Stimulated activated naive CD8-positive, alpha-beta T cell treated with anti-CD3 and anti-CD28 coated beads, Interleukin-15, amount 100 ng/mL, for 72 hours (primary cell): ENCODE measurements at regions not wholly inside any gene's neighbourhood (a gene's known extent, or its start where the extent isn't known, plus 50 kb on each side); places are given as distances from the start of the nearest gene placed in this dataset.
A peak's percentile ranks its signal among the peaks of the same experiment; 100 is the strongest.

Experiments used
- ATAC-seq: fragments of 150-1000 bp; cut with Tn5 transposase; 2 replicates; pipeline ENCODE4 v1.10.0; 2021; ENCODE audit warnings: mild to moderate bottlenecking, moderate library complexity
- DNase-seq, 2 donors: peaks; one replicate each; pipeline ENCODE4 v3.0.0; 2021 to 2022
- H3K27ac Mint-ChIP-seq, 2 donors: one replicate each; pipeline ENCODE4 v1.8.0; 2022; ENCODE audit warnings: mild to moderate bottlenecking in 2 of 2, mixed read lengths in 2 of 2, moderate library complexity in 2 of 2
- H3K27me3 Mint-ChIP-seq: one replicate; pipeline ENCODE4 v1.8.0; 2022; ENCODE audit warnings: mixed read lengths
- H3K4me1 Mint-ChIP-seq: one replicate; pipeline ENCODE4 v1.8.0; 2022; ENCODE audit warnings: mild to moderate bottlenecking, mixed read lengths
- H3K4me3 Mint-ChIP-seq, 2 donors: one replicate each; pipeline ENCODE4 v1.8.0; 2022; ENCODE audit warnings: mild to moderate bottlenecking in 2 of 2, mixed read lengths in 2 of 2, moderate library complexity in 1 of 2
- H3K9me3 Mint-ChIP-seq, 2 donors: one replicate each; pipeline ENCODE4 v1.8.0; 2022; ENCODE audit warnings: mixed read lengths in 2 of 2

GRCh38 chr5:40405230-40405629 lies 274.5 kb upstream of the PTGER4 start:
- H3K4me1 Mint-ChIP-seq, result peaks cover 86% of the 10 kb centered on the region
- DNase-seq (no peak), ATAC-seq (no peak)
- H3K27me3 Mint-ChIP-seq, result no peaks in the 10 kb centered on the region
- H3K27ac Mint-ChIP-seq, result peak overlapping the region; percentile 97 to 99
- peak overlapping the region; percentile 27 to 78 for H3K4me3 Mint-ChIP-seq
- peaks cover 3 to 19% of the 10 kb centered on the region in 2 donors for H3K9me3 Mint-ChIP-seq

GRCh38 chr5:40404613-40405012 lies 275.1 kb upstream of the PTGER4 start:
- peak; percentile 74 for ATAC-seq

DNA sequence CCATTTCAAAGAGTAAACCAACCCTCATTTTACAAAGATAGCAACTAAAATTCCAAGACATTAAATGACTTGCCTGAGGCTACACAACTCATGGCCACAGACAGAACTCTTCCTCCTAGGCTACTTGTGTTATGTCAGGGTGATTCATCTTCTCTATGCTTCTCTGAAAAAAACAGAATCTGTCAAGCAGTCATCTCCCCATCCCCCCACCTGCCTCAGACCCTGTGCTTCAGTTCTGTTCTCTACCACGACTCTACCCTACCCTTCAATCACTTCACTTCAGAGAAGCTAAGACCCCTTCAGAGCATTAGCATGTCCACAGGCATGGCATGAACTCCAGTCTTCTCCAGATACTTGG lies 277.7 kb upstream of the PTGER4 start:
- ATAC-seq, result peak; percentile 48
- Mint-ChIP-seq H3K27me3 (no peaks in the 10 kb centered on the region), H3K27ac (peak overlapping the region; percentile 0 to 43), H3K9me3 (peaks cover 0 to 17% of the 10 kb centered on the region in 2 donors), H3K4me1 (peaks cover 80% of the 10 kb centered on the region), H3K4me3 (peak overlapping the region; percentile 25 to 38)
- DNase-seq, result peak in 1 of 2 donors; percentile 33

More at GRCh38 chr5:40404613-40405012, 275.1 kb upstream of the PTGER4 start:
- H3K4me1 Mint-ChIP-seq, result peaks cover 87% of the 10 kb centered on the region
- H3K27ac Mint-ChIP-seq, result peak overlapping the region; percentile 97 to 99
- H3K4me3 Mint-ChIP-seq, result peak overlapping the region; percentile 54 to 78
- peaks cover 3 to 19% of the 10 kb centered on the region in 2 donors for H3K9me3 Mint-ChIP-seq
- DNase-seq, result no peak
- H3K27me3 Mint-ChIP-seq, result no peaks in the 10 kb centered on the region

- Mint-ChIP-seq H3K9me3 (peaks cover 0 to 17% of the 10 kb centered on the region in 2 donors), H3K4me1 (peaks cover 75% of the 10 kb centered on the region), H3K27ac (peak overlapping the region; percentile 1 to 35), H3K27me3 (no peaks in the 10 kb centered on the region), H3K4me3 (peak overlapping the region; percentile 25 to 38)
- DNase-seq (no peak), ATAC-seq (no peak)
Observed at GRCh38 chr5:40401284-40402006, 278.3 kb upstream of the PTGER4 start.

- Mint-ChIP-seq H3K9me3 (peaks cover 0 to 17% of the 10 kb centered on the region in 2 donors), H3K27me3 (no peaks in the 10 kb centered on the region), H3K27ac (no peak overlapping the region), H3K4me1 (peaks cover 63% of the 10 kb centered on the region), H3K4me3 (no peak overlapping the region)
- DNase-seq (no peak), ATAC-seq (no peak)
Observed at GRCh38 chr5:40400245-40400644, 279.5 kb upstream of the PTGER4 start.

DNA sequence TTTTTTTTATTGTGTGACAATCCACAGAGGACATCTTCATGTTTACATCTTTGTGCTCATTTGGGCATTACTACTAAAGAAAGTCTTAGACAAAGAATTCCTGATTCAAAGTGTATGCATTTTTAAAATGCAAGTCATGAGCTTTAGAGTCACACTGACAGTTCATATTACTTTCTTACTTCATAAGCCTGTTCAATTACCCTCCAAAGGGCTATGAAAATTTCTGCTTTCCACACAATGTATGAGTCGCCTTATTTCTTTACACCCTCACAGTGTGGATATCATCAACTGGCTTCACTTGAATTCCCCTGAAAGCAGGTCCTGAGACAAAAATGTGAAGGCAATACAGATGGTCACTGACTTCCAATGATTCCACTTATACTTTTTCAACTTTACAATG lies 280.4 kb upstream of the PTGER4 start:
- Mint-ChIP-seq H3K9me3 (peaks cover 0 to 16% of the 10 kb centered on the region in 2 donors), H3K4me3 (no peak overlapping the region), H3K27ac (no peak overlapping the region), H3K27me3 (no peaks in the 10 kb centered on the region), H3K4me1 (peaks cover 54% of the 10 kb centered on the region)
- ATAC-seq, result no peak
- DNase-seq, result no peak

DNA sequence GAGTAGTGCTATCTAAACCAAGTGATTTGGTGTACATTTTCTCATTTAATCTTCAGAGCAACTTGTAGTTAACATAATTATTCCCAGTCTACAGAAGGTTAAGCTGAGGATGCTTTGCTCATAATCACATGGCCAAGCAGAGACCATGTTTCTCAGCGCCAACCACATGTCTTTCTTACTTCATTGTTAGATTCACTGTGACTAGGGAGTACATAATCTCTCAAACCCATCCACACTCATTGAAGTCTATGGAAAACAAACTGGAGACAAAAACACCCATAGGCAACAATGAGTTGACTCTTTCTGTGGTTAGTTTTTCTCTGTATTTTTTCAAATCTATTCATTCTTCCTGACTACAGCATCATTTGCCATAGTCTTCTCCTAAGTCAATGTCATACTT lies 281.7 kb upstream of the PTGER4 start:
- H3K4me3 Mint-ChIP-seq, result no peak overlapping the region
- no peaks in the 10 kb centered on the region for H3K27me3 Mint-ChIP-seq
- ATAC-seq (no peak), DNase-seq (no peak)
- peaks cover 0 to 5% of the 10 kb centered on the region in 2 donors for H3K9me3 Mint-ChIP-seq
- H3K27ac Mint-ChIP-seq, result no peak overlapping the region
- peaks cover 40% of the 10 kb centered on the region for H3K4me1 Mint-ChIP-seq

- no peaks in the 10 kb centered on the region for H3K27me3 Mint-ChIP-seq
- H3K9me3 Mint-ChIP-seq, result peaks cover 0 to 5% of the 10 kb centered on the region in 2 donors
- ATAC-seq (no peak), DNase-seq (no peak)
- H3K27ac Mint-ChIP-seq, result no peak overlapping the region
- no peak overlapping the region for H3K4me3 Mint-ChIP-seq
- H3K4me1 Mint-ChIP-seq, result peaks cover 34% of the 10 kb centered on the region
Observed at GRCh38 chr5:40397091-40397490, 282.6 kb upstream of the PTGER4 start.

- ATAC-seq (peak; percentile 45), DNase-seq (no peak)
- no peak overlapping the region for H3K27ac Mint-ChIP-seq
- H3K4me1 Mint-ChIP-seq, result peaks cover 26% of the 10 kb centered on the region
- no peak overlapping the region for H3K4me3 Mint-ChIP-seq
- H3K9me3 Mint-ChIP-seq, result peaks cover 0 to 5% of the 10 kb centered on the region in 2 donors
- H3K27me3 Mint-ChIP-seq, result no peaks in the 10 kb centered on the region
Observed at GRCh38 chr5:40396317-40396716, 283.4 kb upstream of the PTGER4 start.

DNA sequence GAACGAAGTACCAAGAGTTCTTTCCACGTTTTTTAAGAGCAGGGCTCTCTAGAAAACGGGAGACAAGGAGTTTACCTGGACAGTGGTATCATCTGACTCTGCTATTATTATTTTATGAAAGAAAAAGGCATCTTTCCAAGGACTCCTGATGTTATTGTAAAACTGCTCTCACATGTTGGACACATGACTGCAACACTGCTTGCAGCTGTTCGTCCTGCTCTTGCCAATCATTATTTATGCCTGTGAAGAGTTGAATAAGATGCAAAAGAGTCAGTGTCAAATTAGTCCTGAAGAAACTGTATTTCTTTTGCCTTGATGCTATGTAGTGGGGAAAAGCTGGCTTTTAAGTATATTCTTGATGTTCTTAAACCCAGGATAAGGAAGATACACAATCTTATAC lies 284.5 kb upstream of the PTGER4 start:
- peaks cover 25% of the 10 kb centered on the region for H3K4me1 Mint-ChIP-seq
- peaks cover 0 to 5% of the 10 kb centered on the region in 2 donors for H3K9me3 Mint-ChIP-seq
- H3K4me3 Mint-ChIP-seq, result no peak overlapping the region
- no peak overlapping the region for H3K27ac Mint-ChIP-seq
- no peaks in the 10 kb centered on the region for H3K27me3 Mint-ChIP-seq
- ATAC-seq (no peak), DNase-seq (no peak)

DNA sequence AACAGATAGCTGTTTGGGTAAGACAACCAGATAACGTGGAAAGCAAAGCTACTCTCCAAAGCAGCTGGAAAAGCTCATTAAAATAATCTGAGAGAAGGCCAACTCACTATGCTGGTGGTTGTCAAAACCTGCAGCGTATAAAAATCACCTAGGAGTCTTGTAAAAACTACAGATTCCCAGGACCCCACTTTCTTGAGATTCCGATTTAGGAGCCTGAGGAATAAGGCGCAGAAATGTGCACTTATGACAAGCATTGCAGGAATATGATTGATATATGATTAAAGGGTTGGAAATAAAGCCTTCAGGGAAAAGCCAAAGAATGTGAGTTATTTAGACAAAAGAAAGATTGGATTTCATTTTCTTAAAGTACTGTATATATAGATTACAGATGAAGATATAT lies 285.0 kb upstream of the PTGER4 start:
- Mint-ChIP-seq H3K4me3 (no peak overlapping the region), H3K9me3 (peaks cover 0 to 5% of the 10 kb centered on the region in 2 donors), H3K27me3 (no peaks in the 10 kb centered on the region), H3K27ac (no peak overlapping the region), H3K4me1 (peaks cover 26% of the 10 kb centered on the region)
- DNase-seq, result no peak
- no peak for ATAC-seq

GRCh38 chr5:40391642-40392041 lies 288.1 kb upstream of the PTGER4 start:
- Mint-ChIP-seq H3K27me3 (no peaks in the 10 kb centered on the region), H3K27ac (no peak overlapping the region), H3K4me3 (no peak overlapping the region), H3K9me3 (no peaks in the 10 kb centered on the region), H3K4me1 (peaks cover 37% of the 10 kb centered on the region)
- ATAC-seq, result peak; percentile 56
- DNase-seq, result no peak

DNA sequence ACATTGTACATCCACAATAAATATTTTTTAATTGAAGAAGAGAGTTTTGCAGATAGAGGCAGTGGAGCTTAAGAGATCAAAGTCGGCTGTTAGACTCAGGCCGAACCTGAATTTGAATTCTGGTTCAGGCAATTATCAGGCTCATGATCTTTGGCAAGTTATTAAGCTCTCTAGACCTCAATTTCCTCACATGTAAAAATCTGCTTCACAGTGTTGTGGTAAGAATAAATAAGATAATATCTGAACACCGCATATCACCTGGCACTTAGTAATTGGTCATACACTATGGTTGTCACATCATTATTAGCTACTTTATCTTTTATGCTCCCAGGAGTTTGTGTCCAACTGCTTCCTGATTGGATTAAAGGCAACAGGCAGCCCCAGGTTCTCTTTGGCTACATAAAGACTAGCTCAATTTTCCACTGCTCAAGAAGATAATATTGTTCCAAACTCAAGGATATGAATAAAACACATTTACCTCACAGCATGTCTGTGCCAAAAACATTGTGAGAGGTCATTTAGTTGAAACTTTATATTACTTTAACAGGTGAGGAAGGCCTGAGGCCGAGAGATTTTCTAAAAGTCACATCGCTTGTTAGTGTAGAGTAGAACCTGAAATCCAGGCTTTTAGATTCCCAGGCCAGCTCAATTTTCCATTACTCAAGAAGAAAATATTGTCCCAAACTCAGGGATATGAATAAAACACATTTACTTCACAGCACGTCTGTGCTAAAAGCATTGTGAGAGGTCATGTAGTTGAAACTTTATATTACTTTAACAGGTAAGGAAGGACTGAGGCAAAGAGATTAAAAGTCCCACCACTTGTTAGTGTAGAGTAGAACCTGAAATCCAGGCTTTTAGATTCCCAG lies 289.2 kb upstream of the PTGER4 start:
- no peak for DNase-seq
- Mint-ChIP-seq H3K4me3 (no peak overlapping the region), H3K27me3 (no peaks in the 10 kb centered on the region), H3K27ac (no peak overlapping the region), H3K9me3 (no peaks in the 10 kb centered on the region), H3K4me1 (peaks cover 48% of the 10 kb centered on the region)
- ATAC-seq, result no peak

GRCh38 chr5:40389591-40389990 lies 290.1 kb upstream of the PTGER4 start:
- H3K27ac Mint-ChIP-seq, result no peak overlapping the region
- ATAC-seq (no peak), DNase-seq (no peak)
- H3K27me3 Mint-ChIP-seq, result no peaks in the 10 kb centered on the region
- H3K9me3 Mint-ChIP-seq, result no peaks in the 10 kb centered on the region
- H3K4me3 Mint-ChIP-seq, result no peak overlapping the region
- peaks cover 57% of the 10 kb centered on the region for H3K4me1 Mint-ChIP-seq

GRCh38 chr5:40386289-40386688 lies 293.4 kb upstream of the PTGER4 start:
- no peaks in the 10 kb centered on the region for H3K27me3 Mint-ChIP-seq
- ATAC-seq (peak; percentile 76), DNase-seq (peak in 1 of 2 donors; percentile 65)
- H3K4me3 Mint-ChIP-seq, result peak overlapping the region; percentile 33
- peak overlapping the region in 1 of 2 donors; percentile 23 for H3K27ac Mint-ChIP-seq
- peaks cover 89% of the 10 kb centered on the region for H3K4me1 Mint-ChIP-seq
- H3K9me3 Mint-ChIP-seq, result no peaks in the 10 kb centered on the region

DNA sequence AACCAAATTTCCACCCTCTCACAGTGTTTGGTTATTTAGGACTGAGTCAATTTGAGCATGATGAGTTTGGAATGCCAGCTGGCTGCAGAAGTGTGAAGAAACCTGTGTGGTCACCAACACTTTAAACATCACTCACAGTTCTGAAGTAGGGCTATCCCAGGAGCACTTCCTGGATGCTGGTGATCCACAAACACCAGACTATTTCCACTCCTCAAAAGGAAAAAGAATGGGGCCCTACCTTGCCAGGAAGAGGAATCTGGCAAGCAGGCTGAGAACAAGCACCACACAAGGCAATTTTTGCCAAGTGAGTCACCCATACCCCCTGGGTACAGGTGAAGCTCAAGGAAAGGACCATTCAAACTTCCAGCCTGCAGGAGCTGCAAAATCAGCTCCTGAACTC lies 294.2 kb upstream of the PTGER4 start:
- H3K27me3 Mint-ChIP-seq, result no peaks in the 10 kb centered on the region
- peak overlapping the region in 1 of 2 donors; percentile 13 for H3K27ac Mint-ChIP-seq
- H3K4me3 Mint-ChIP-seq, result peak overlapping the region in 1 of 2 donors; percentile 33
- no peaks in the 10 kb centered on the region for H3K9me3 Mint-ChIP-seq
- DNase-seq (no peak), ATAC-seq (no peak)
- H3K4me1 Mint-ChIP-seq, result peaks cover 92% of the 10 kb centered on the region
